ENCODE measurements at regions not wholly inside any gene's neighbourhood (a gene's known extent, or its start where the extent isn't known, plus 50 kb on each side); places are given as distances from the start of the nearest gene placed in this dataset.
"Not testable (repeated sequence)": the region's sequence is repeated elsewhere in the genome, so short reads cannot be mapped to it uniquely, and the experiment has no call there.

- TF ChIP-seq CTCF (conservative IDR thresholded peaks at IDR 0.05; ENCODE audit: low read length): peak; percentile 42
- not testable (repeated sequence) for TF ChIP-seq EZH2phosphoT487 (IDR thresholded peaks at IDR 0.05; ENCODE audit: borderline replicate concordance)
These were observed 941.0 kb downstream of the LTN1 start for GRCh38 chr21:28051649-28052048.

All from Loucy (cell line).